ENCODE measurements at regions not wholly inside any gene's neighbourhood (a gene's known extent, or its start where the extent isn't known, plus 50 kb on each side); places are given as distances from the start of the nearest gene placed in this dataset.

DNA sequence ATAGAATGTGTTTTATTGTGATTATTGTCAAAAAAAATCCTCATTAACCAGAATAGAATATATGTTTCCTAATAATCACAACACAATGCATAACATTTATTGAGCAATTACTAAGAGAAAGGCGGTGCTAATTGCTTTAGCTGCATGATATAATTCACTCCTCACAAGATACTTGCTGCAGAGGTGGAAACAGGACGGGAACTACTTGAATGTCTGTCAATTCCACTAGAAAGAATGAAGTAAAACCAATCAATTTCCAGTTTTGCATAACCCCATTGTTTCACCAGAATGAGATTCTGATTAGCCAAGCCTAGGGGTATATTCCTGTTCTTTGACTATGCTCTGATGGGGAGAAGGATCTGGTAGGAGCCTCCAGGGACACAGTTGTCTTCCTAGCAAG is 239.1 kb upstream of the NRP1 start:
- no peak overlapping the region for H2AFZ ChIP-seq (ENCODE audit: low read length)
- no peaks in the 10 kb centered on the region for H3F3A ChIP-seq (ENCODE audit: low read depth)
- peaks cover 4% of the 10 kb centered on the region for H3K27me3 ChIP-seq (ENCODE audit: insufficient read depth, low read length, poor library complexity, severe bottlenecking)
- no peak overlapping the region for H3K9ac ChIP-seq (ENCODE audit: low read depth, low read length, poor library complexity, severe bottlenecking)
- H3K36me3 ChIP-seq (ENCODE audit: insufficient read depth, low read length) = no peaks in the 10 kb centered on the region
- H3K79me2 ChIP-seq (ENCODE audit: insufficient read depth, low read length) = no peaks in the 10 kb centered on the region
- no peak overlapping the region for H3K4me2 ChIP-seq (ENCODE audit: low read depth, low read length, poor library complexity, severe bottlenecking)
- no peaks in the 10 kb centered on the region for H3K4me1 ChIP-seq (ENCODE audit: insufficient read depth, low read length, poor library complexity, severe bottlenecking)
- H3K9me2 ChIP-seq (replicated peaks; ENCODE audit: low read depth, low read length) = no peaks in the 10 kb centered on the region
- no peak overlapping the region for H3K4me3 ChIP-seq (ENCODE audit: low read length, poor library complexity, severe bottlenecking)
- no peaks in the 10 kb centered on the region for H3K9me3 ChIP-seq (ENCODE audit: insufficient read depth, low read depth, low read length)
- TF ChIP-seq, protein P1, sequence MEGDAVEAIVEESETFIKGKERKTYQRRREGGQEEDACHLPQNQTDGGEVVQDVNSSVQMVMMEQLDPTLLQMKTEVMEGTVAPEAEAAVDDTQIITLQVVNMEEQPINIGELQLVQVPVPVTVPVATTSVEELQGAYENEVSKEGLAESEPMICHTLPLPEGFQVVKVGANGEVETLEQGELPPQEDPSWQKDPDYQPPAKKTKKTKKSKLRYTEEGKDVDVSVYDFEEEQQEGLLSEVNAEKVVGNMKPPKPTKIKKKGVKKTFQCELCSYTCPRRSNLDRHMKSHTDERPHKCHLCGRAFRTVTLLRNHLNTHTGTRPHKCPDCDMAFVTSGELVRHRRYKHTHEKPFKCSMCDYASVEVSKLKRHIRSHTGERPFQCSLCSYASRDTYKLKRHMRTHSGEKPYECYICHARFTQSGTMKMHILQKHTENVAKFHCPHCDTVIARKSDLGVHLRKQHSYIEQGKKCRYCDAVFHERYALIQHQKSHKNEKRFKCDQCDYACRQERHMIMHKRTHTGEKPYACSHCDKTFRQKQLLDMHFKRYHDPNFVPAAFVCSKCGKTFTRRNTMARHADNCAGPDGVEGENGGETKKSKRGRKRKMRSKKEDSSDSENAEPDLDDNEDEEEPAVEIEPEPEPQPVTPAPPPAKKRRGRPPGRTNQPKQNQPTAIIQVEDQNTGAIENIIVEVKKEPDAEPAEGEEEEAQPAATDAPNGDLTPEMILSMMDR (conservative IDR thresholded peaks at IDR 0.05; ENCODE audit: low read length) = no peak
- TF ChIP-seq EZH2phosphoT487 (IDR thresholded peaks at IDR 0.05; ENCODE audit: borderline replicate concordance) = no peak
- no peaks in the 10 kb centered on the region for H4K20me1 ChIP-seq (ENCODE audit: insufficient read depth, low read length, poor library complexity, severe bottlenecking)

- no peak overlapping the region for H3K4me3 ChIP-seq (ENCODE audit: low read length, poor library complexity, severe bottlenecking)
- H3K36me3 ChIP-seq (ENCODE audit: insufficient read depth, low read length) = no peaks in the 10 kb centered on the region
- H3K79me2 ChIP-seq (ENCODE audit: insufficient read depth, low read length) = no peaks in the 10 kb centered on the region
- no peak overlapping the region for H2AFZ ChIP-seq (ENCODE audit: low read length)
- no peaks in the 10 kb centered on the region for H3K4me1 ChIP-seq (ENCODE audit: insufficient read depth, low read length, poor library complexity, severe bottlenecking)
- TF ChIP-seq, protein P1 (conservative IDR thresholded peaks at IDR 0.05; ENCODE audit: low read length) = no peak
- TF ChIP-seq EZH2phosphoT487 (IDR thresholded peaks at IDR 0.05; ENCODE audit: borderline replicate concordance) = no peak
- no peaks in the 10 kb centered on the region for H3K9me2 ChIP-seq (replicated peaks; ENCODE audit: low read depth, low read length)
- peaks cover 4% of the 10 kb centered on the region for H3K27me3 ChIP-seq (ENCODE audit: insufficient read depth, low read length, poor library complexity, severe bottlenecking)
- H3K4me2 ChIP-seq (ENCODE audit: low read depth, low read length, poor library complexity, severe bottlenecking) = no peak overlapping the region
- no peak overlapping the region for H3K9ac ChIP-seq (ENCODE audit: low read depth, low read length, poor library complexity, severe bottlenecking)
- no peaks in the 10 kb centered on the region for H3F3A ChIP-seq (ENCODE audit: low read depth)
- H3K9me3 ChIP-seq (ENCODE audit: insufficient read depth, low read depth, low read length) = no peaks in the 10 kb centered on the region
- H4K20me1 ChIP-seq (ENCODE audit: insufficient read depth, low read length, poor library complexity, severe bottlenecking) = no peaks in the 10 kb centered on the region
These were observed 237.1 kb upstream of the NRP1 start for GRCh38 chr10:33571616-33572015.

DNA sequence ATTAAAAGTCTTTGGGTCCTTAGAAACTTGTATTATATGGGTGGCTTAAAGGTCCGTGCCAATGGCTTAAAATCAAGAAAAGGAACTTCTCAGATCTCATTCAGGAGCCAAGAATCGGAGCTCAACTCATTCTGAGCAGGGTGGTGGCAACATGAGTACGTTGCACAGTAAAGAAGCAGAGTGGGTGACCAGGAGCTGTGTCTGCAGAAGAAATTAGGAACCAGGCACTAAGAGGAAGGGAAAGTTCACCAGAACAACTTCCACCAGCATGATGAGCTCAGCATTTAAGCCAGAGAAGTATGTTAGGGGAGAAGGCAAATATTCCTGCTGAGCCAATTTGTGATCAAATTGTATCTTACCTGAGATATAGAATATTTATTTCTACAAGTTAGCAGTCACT is 236.0 kb upstream of the NRP1 start:
- TF ChIP-seq EZH2phosphoT487 (IDR thresholded peaks at IDR 0.05; ENCODE audit: borderline replicate concordance) = no peak
- TF ChIP-seq, protein P1 (conservative IDR thresholded peaks at IDR 0.05; ENCODE audit: low read length) = no peak

More for the DNA sequence above, 236.0 kb upstream of the NRP1 start:
- Histone ChIP-seq H3K4me3 (ENCODE audit: low read length, poor library complexity, severe bottlenecking) (no peak overlapping the region), H3K79me2 (ENCODE audit: insufficient read depth, low read length) (no peaks in the 10 kb centered on the region), H2AFZ (ENCODE audit: low read length) (no peak overlapping the region), H3K4me2 (ENCODE audit: low read depth, low read length, poor library complexity, severe bottlenecking) (no peak overlapping the region), H3K27me3 (ENCODE audit: insufficient read depth, low read length, poor library complexity, severe bottlenecking) (peaks cover 4% of the 10 kb centered on the region), H3K9ac (ENCODE audit: low read depth, low read length, poor library complexity, severe bottlenecking) (no peak overlapping the region), H3K9me3 (ENCODE audit: insufficient read depth, low read depth, low read length) (no peaks in the 10 kb centered on the region), H3F3A (ENCODE audit: low read depth) (no peaks in the 10 kb centered on the region), H3K36me3 (ENCODE audit: insufficient read depth, low read length) (no peaks in the 10 kb centered on the region), H4K20me1 (ENCODE audit: insufficient read depth, low read length, poor library complexity, severe bottlenecking) (no peaks in the 10 kb centered on the region), H3K4me1 (ENCODE audit: insufficient read depth, low read length, poor library complexity, severe bottlenecking) (no peaks in the 10 kb centered on the region), H3K9me2 (replicated peaks; ENCODE audit: low read depth, low read length) (no peaks in the 10 kb centered on the region)
